ENCODE measurements at regions not wholly inside any gene's neighbourhood (a gene's known extent, or its start where the extent isn't known, plus 50 kb on each side); places are given as distances from the start of the nearest gene placed in this dataset.

- in situ Hi-C loops (cut with HindIII; ENCODE audit: low pct_unique_long_range_greater_than_20kb, low sequenced_read_pairs): no loop called here
- no peak for DNase-seq (ENCODE audit: low read depth)
These were observed 511.1 kb downstream of the TENT5A start for GRCh38 chr6:81241126-81242041.

- DNase-seq (ENCODE audit: low read depth): no peak
- in situ Hi-C loops (cut with HindIII; ENCODE audit: low pct_unique_long_range_greater_than_20kb, low sequenced_read_pairs): no loop called here
These were observed 514.1 kb downstream of the TENT5A start for GRCh38 chr6:81238390-81238789.

GRCh38 chr6:81237226-81237625, 515.3 kb downstream of the TENT5A start:
- no peak for DNase-seq (ENCODE audit: low read depth)
- in situ Hi-C loops (cut with HindIII; ENCODE audit: low pct_unique_long_range_greater_than_20kb, low sequenced_read_pairs): no loop called here

- in situ Hi-C loops (cut with HindIII; ENCODE audit: low pct_unique_long_range_greater_than_20kb, low sequenced_read_pairs): no loop called here
- DNase-seq (ENCODE audit: low read depth): no peak
These were observed 517.0 kb downstream of the TENT5A start for GRCh38 chr6:81235512-81235911.

GRCh38 chr6:81233990-81234389, 518.5 kb downstream of the TENT5A start:
- no peak for DNase-seq (ENCODE audit: low read depth)
- in situ Hi-C loops (cut with HindIII; ENCODE audit: low pct_unique_long_range_greater_than_20kb, low sequenced_read_pairs): no loop called here

GRCh38 chr6:81228912-81229555, 523.4 kb downstream of the TENT5A start:
- in situ Hi-C loops (cut with HindIII; ENCODE audit: low pct_unique_long_range_greater_than_20kb, low sequenced_read_pairs): no loop called here
- no peak for DNase-seq (ENCODE audit: low read depth)

- in situ Hi-C loops (cut with HindIII; ENCODE audit: low pct_unique_long_range_greater_than_20kb, low sequenced_read_pairs): no loop called here
- DNase-seq (ENCODE audit: low read depth): no peak
These were observed 525.5 kb downstream of the TENT5A start for GRCh38 chr6:81226957-81227356.

- in situ Hi-C loops (cut with HindIII; ENCODE audit: low pct_unique_long_range_greater_than_20kb, low sequenced_read_pairs): no loop called here
- DNase-seq (ENCODE audit: low read depth): no peak
These were observed 535.8 kb downstream of the TENT5A start for GRCh38 chr6:81216668-81217067.

- no peak for DNase-seq (ENCODE audit: low read depth)
- in situ Hi-C loops (cut with HindIII; ENCODE audit: low pct_unique_long_range_greater_than_20kb, low sequenced_read_pairs): no loop called here
These were observed 537.4 kb downstream of the TENT5A start for GRCh38 chr6:81215092-81215432.

- DNase-seq (ENCODE audit: low read depth): no peak
- in situ Hi-C loops (cut with HindIII; ENCODE audit: low pct_unique_long_range_greater_than_20kb, low sequenced_read_pairs): no loop called here
These were observed 537.9 kb downstream of the TENT5A start for GRCh38 chr6:81214414-81215091.

- DNase-seq (ENCODE audit: low read depth): no peak
- in situ Hi-C loops (cut with HindIII; ENCODE audit: low pct_unique_long_range_greater_than_20kb, low sequenced_read_pairs): no loop called here
These were observed 547.8 kb downstream of the TENT5A start for GRCh38 chr6:81204731-81205130.

- in situ Hi-C loops (cut with HindIII; ENCODE audit: low pct_unique_long_range_greater_than_20kb, low sequenced_read_pairs): no loop called here
- no peak for DNase-seq (ENCODE audit: low read depth)
These were observed 558.1 kb downstream of the TENT5A start for GRCh38 chr6:81194374-81194773.

- DNase-seq (ENCODE audit: low read depth): peak; percentile 1
- in situ Hi-C loops (cut with HindIII; ENCODE audit: low pct_unique_long_range_greater_than_20kb, low sequenced_read_pairs): no loop called here
These were observed 580.3 kb downstream of the TENT5A start for GRCh38 chr6:81172056-81172740.

GRCh38 chr6:81169166-81169565, 583.3 kb downstream of the TENT5A start:
- no peak for DNase-seq (ENCODE audit: low read depth)
- in situ Hi-C loops (cut with HindIII; ENCODE audit: low pct_unique_long_range_greater_than_20kb, low sequenced_read_pairs): no loop called here

GRCh38 chr6:81166770-81167169, 585.7 kb downstream of the TENT5A start:
- in situ Hi-C loops (cut with HindIII; ENCODE audit: low pct_unique_long_range_greater_than_20kb, low sequenced_read_pairs): no loop called here
- DNase-seq (ENCODE audit: low read depth): no peak

- DNase-seq (ENCODE audit: low read depth): no peak
- in situ Hi-C loops (cut with HindIII; ENCODE audit: low pct_unique_long_range_greater_than_20kb, low sequenced_read_pairs): no loop called here
These were observed 593.5 kb downstream of the TENT5A start for GRCh38 chr6:81158956-81159355.

GRCh38 chr6:81148751-81149150, 603.7 kb downstream of the TENT5A start:
- no peak for DNase-seq (ENCODE audit: low read depth)
- in situ Hi-C loops (cut with HindIII; ENCODE audit: low pct_unique_long_range_greater_than_20kb, low sequenced_read_pairs): no loop called here

GRCh38 chr6:81145506-81145905, 607.0 kb downstream of the TENT5A start:
- in situ Hi-C loops (cut with HindIII; ENCODE audit: low pct_unique_long_range_greater_than_20kb, low sequenced_read_pairs): no loop called here
- DNase-seq (ENCODE audit: low read depth): no peak

GRCh38 chr6:81144346-81144745, 608.1 kb downstream of the TENT5A start:
- DNase-seq (ENCODE audit: low read depth): no peak
- in situ Hi-C loops (cut with HindIII; ENCODE audit: low pct_unique_long_range_greater_than_20kb, low sequenced_read_pairs): no loop called here

Data from Caki2 (cell line).